22Rv1 (cell line): ENCODE measurements at regions not wholly inside any gene's neighbourhood (a gene's known extent, or its start where the extent isn't known, plus 50 kb on each side); places are given as distances from the start of the nearest gene placed in this dataset.

Experiments
- ZFX ChIP-seq: fragments of 450-650 bp; IDR thresholded peaks from 2 replicates; pipeline ENCODE4 v1.6.1; 2017; ENCODE audit warnings: antibody characterized with exemption, borderline replicate concordance
- TF ChIP-seq, protein P1 (sequence below): fragments of 450-650 bp; IDR thresholded peaks from 2 replicates; pipeline ENCODE4 v1.5.1; 2017; ENCODE audit warnings: mild to moderate bottlenecking

DNA sequence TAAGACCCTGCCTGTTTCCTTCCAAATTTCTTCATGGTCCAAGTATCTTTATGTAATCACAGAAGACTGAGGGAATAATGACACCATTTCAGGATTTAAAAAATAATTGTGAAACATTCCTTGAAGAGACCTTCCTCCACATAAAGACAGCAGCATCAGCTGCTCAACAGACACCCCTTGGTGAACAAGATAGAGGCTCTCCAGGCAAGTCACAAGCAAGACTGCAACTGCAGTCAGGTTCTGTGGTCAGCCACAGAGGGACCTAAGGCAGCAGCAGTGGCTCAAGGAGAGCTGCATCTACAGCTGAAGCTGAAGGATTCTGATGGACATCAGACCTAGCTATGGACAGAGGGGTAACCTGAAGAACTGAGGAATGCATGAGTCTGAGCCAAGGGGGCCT lies 97.2 kb upstream of the C3orf80 start:
- TF ChIP-seq, protein P1, sequence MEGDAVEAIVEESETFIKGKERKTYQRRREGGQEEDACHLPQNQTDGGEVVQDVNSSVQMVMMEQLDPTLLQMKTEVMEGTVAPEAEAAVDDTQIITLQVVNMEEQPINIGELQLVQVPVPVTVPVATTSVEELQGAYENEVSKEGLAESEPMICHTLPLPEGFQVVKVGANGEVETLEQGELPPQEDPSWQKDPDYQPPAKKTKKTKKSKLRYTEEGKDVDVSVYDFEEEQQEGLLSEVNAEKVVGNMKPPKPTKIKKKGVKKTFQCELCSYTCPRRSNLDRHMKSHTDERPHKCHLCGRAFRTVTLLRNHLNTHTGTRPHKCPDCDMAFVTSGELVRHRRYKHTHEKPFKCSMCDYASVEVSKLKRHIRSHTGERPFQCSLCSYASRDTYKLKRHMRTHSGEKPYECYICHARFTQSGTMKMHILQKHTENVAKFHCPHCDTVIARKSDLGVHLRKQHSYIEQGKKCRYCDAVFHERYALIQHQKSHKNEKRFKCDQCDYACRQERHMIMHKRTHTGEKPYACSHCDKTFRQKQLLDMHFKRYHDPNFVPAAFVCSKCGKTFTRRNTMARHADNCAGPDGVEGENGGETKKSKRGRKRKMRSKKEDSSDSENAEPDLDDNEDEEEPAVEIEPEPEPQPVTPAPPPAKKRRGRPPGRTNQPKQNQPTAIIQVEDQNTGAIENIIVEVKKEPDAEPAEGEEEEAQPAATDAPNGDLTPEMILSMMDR = no peak
- TF ChIP-seq ZFX = no peak
